NOMO-1 (cell line): ENCODE measurements at regions not wholly inside any gene's neighbourhood (a gene's known extent, or its start where the extent isn't known, plus 50 kb on each side); places are given as distances from the start of the nearest gene placed in this dataset.
A peak's percentile ranks its signal among the peaks of the same experiment; 100 is the strongest.

Experiments used
- DNase-seq, 2 experiments: peaks; one replicate each; lab custom pipeline; 2025; ENCODE audit not compliant: unreplicated experiment in 2 of 2; lab: John Stamatoyannopoulos, UW

DNA sequence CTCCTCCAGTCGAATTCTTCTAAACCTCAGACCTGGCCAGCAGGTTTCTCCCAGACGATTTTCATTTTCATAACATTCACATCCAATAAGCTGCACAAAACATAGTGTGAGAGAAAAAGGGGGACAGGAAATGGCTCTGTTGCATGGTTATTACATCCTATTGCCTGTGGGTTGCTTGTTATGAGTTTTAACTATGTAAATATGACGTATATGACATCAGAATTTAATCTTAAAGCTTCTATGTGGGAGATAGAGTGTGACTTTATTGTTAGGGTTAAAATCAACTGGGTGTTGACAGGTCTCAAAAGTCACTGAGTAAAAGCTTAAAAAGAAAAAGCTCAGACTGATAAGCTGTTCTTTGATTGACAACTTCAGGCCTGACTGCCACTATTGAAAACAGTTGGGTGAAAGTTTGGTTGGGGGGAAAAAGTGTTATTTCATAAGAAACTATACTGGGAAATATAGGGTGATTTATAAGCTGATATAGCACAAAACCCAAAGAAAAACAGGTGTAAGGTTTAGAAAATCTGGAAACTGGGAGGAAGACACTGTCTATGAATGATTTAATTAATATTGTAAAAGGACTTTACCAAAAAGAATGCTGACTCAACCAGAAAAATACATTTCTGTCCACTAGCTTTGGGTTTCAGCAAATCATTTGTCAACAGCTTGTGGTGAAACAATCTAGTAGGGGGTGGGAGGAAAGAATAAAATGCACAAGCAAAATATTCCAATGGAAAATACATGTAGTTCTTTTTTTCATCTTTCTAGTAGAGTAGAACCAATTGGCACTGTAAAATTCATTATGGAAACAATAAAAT lies 134.1 kb upstream of the CEP162 start:
- DNase-seq = no peak

DNA sequence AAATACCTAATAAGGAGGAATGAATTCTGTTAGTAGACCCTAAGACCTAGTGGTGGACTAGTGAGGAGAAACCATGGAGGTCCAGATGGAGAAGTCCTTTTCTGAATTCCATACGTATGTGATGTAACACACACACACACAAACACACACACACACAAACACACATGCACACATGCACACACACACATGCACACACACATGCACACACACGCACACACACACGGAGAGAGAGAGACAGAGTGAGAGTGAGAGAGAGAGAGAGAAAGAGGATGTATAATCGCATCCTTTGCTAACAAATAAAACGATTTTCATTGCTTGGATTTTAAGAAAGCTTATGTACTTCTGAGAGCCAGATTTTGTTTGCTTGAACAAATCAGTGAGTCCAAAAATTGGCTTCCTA lies 132.6 kb upstream of the CEP162 start:
- DNase-seq = no peak

DNA sequence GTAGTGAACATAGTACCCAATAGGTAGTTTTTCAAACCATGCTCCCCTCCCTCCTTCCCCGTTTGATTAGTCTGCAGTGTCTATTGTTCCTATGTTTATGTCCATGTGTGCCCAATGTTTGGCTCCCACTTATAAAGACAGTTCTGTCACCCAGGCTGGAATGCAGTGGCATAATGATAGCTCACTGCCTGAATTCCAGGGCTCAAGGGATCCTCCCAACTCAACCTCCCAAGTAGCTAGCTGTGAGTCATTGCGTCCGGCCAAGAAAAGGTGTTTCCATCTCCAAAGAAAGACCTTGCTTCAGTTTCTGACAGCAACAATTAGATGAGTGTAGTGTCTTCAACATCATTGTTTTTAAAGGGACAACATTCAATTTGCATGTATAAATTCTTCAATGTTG lies 131.1 kb upstream of the CEP162 start:
- no peak for DNase-seq

DNA sequence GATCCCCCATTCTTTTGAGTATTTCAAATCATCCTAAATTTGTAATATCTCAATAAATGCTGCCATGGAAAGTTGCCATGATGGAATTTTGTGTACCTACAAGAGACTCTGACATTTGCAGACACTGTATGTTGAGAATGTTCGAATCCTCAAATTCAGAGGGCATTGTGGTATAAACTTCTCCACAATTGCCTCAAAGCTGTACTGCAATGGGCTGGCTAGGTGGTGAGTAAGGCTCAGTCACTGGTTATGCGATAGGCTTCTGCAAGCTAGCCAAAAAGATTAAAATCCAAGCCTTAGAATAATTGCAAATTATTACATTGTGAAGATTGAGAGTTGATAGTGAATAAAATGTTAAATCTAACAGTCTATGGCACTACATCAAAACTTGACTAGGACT lies 130.2 kb upstream of the CEP162 start:
- DNase-seq = no peak

DNA sequence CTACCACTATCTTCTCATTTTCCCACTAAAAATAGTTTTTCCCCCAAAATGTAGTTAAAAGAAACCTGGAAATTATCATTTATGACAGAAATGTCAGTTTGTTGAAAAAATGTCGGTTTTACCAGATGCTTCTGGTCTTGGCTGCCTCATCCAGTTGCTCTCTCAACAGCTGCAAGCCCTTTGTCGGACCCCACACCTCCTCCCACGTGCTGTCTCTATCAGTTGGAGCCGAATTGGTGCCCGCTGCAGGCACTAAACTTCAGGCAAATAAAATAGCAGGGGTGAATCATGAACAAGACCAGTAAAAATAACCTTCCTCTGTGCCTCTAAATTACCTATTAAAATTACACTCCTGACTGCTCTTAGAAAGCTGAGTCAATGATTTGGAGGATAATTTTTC lies 129.5 kb upstream of the CEP162 start:
- DNase-seq = no peak

DNA sequence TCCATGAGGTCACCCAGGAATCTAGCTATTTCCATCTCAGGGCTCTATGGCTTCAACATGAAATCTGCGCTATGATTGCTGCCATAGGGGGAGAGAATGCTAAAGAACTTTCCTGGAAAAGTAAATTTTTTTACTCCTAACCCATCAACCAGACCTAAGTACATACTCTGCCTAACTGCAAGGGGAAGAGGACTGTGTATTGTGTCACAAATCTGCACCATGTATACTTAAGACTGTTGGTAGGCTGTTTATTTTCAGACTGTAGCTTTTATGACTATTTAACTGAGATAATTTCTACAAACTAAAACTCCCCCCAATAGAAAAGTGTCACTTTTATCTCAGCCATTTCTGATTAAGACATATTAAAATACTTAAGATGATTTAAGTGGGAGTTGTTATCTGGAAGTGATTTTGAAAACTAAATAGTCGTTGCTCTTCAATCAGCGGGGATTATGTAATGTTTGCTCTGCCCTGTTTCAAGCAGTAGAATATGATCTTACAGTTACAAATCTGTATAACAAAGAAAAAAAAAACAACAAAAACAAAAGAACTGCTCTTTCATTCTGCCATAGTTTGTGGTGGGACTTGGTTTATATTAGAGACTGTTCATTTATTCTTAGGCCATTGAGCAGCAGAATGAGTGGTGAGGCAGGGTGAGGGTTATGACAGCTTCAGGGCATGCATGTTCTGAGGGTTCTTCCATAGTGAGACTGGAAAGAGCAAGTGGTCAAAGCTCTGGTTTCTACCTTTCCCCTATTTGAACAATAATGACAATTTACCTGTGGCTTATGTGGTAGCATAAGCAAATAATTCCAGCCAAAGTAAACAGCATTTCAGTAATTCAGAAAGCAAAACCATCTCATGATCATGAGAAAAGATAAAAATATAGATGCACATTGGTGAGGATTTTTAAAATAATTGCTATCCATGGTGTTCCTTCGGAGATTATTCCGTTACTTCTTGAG lies 126.3 kb upstream of the CEP162 start:
- no peak for DNase-seq

DNA sequence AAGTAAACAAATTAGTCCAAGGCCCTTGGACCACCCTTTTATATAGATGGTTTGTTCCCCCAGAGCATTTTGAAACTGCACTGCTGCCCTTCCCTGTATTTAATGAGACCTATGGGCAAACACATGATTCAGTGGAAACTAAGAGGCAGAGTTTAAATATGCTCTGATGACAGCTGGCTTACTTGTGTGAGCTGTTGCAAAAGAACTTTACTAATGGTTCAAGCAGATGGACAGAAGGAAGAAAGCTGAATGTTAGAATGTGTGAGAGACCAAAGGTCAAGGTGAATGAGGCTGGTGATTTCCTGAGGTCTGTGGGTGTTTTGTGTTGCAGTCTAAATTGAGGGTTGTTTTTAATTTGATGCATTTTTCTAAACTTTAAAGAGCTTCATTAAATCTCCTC lies 123.0 kb upstream of the CEP162 start:
- no peak for DNase-seq

DNA sequence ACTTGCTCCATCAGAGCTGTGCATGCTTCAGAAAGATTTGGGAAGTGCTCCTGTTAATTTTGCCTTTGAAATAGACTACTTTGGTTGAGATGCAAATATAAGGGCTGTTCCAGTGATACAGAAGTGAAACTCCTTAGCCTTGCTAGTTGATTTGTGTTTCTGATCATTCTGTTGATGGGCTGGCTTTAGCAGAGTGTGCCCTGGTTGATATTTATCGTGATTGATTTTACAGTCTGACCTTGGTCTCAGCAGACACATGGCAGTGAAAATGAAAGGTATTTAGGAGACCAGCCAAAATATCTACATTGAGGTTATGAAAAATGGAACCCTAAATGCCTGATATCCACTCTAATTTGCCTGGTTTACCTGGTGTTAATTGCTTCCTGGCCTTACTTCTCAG lies 122.1 kb upstream of the CEP162 start:
- peak in 1 of 2 experiments; percentile 12 for DNase-seq

DNA sequence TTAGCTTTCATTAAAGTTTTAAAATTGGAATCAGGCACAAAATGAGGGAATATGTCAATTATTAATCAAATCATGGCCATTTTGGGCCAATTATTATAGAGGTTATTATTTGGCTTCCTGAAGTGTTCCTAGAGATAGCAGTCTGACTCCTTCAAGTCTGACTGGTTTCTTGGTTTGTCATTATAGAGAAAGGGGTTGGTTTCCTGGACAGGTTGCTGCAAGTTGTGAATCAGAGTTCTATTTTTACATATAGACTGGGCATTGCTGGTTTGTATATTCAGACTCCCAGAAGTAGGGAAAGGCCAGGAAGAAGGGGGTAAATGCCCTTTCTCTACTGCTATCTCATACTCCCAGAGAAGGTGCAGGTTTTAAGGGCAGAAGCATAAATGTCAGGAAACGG lies 121.4 kb upstream of the CEP162 start:
- no peak for DNase-seq

DNA sequence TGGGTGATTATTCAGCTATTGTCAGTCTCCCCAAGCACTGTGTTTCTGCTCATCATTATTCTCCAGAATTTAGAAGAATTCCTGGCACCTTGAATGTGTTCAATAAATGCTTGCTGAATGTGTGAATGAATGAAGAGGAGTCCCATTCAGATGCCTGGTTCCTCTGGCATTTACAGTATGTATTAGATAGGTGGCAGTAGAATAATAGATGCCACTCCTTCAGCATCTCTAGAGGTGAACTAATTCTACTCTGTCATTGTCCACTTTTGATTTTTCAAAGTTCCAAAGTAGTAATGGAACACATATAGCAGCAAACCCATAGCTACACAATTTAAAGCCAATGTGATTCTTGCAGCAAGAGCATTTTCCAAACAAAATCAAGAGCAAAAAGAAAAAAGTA lies 118.9 kb upstream of the CEP162 start:
- DNase-seq = no peak

DNA sequence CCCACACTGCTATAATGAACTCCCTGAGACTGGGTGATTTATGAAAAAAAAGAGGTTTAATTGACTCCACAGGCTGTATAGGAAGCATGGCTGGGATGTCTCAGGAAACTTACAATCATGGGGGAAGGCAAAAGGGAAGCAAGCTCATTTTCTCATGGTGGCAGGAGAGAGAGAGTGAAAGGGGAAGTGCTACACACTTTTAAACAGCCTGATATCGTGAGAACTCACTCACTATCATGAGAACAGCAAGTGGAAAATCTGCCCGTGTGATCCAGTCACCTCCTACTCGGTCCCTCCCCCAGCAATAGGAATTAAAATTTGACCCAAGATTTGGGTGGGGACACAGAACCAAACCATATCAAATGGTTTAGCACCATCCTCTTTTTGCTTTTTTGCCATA lies 116.6 kb upstream of the CEP162 start:
- DNase-seq = peak in 1 of 2 experiments; percentile 1

DNA sequence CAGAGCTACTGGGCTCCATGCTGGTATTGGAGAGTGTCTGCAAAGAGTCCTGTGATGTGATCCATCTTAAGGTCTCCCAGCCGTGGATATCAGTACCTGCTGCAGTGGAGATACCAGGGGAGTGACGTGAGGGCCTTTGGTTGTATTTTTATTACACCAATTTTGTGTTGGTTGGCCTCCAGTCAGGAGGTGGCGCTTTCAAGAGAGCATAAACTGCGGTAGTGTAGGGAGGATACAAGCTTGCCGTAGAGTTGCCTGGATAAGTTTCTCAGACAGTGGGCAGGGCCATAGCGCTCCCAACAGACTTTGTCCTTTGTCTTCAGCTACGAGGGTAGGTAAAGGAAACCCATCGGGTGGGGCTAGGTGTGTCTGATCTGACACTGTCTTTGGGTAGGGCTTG lies 113.0 kb upstream of the CEP162 start:
- DNase-seq = no peak

DNA sequence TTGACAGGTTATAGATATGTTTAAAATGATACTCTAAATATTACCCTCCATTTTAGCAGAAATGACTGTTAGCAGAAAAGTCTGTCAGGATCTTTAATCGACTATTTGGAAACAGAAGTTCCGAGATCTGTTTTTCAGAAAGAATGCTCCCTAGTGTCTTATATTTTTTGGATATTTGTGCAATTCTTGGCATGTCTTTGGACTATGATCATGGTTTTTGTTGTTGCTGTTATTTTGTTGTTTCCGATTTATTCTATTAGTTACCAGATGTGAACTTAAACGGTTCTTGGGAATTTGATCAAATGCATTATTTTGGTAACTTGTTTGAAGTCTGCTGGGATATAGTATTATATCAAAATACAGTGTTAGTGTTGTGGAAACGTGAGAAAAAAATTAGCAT lies 106.4 kb upstream of the CEP162 start:
- DNase-seq = no peak

DNA sequence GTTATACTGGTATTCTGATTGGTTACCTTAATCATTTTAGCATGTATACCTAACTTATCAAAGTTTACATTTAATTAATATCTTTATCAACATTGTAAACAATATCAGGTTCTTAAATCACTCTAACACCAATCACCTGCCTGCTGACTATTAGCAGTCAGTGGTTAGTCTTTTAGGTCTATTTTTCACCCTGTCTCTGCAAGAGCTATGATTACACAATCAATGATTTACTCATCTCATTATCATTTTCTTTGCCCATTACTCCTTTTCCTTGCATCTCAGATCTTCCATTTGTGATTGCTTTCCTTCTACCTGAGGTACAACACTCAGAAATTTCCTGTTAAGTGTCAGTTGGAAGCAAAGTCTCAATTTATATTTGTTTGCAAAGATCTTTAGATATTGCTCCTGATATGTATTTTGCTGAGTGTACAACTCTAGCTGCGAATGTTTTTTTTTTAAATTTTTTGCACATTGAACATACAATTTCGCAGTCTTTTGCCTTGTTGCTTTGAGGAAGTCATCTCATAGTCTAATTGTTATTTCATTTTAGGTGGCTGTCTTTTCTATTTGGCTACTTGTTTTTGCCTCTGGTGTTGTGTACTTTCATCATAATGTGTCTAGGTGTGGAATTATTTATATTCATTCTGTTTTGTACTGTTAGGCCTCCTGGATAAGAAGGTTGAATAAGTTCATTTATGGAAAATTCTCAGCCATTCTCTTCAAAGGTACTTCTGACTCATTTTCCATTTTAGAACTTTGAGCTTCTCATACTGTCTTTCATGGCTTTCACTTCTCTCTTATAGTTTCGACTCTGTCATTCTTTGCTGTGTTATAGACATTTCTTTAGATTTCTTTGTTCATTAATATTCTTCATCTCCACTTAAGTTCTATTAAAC lies 104.9 kb upstream of the CEP162 start:
- DNase-seq = peak; percentile 6 to 78

DNA sequence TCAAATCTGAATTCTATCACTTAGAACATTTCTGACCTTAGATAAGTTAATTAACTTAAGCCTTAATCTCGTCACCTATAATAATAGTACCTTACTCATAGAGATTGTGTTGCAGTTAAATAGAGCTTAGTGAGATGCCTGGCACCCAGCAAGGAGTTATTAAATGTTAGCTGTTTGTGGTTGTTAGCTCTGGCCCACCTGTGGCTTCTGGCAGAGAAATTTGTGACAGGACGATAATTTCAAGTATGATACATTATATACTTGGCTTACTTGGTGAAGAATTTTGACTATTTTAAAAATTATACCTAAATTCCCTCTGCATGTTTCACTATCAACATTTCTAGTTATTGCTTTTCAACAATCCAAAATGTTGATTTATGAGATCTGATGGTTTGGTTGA lies 102.9 kb upstream of the CEP162 start:
- no peak for DNase-seq

DNA sequence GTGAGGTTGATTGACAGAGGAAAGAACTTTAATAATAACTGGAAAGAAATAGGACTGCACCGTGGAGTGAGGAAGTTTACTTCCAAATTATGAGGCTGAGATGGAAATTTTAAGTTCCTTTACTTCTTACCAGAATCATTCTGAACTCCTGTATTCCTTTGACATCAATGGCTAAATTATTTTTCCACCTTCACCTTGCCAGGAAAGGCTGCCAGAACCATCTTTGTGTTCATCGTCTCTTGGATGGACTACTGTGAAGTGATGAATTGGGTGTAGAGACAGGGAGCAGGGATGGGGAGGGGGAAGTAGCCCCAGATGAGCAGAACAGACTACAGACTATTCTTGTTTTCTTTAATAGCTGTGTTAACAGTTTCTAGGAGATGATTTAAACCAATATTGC lies 102.1 kb upstream of the CEP162 start:
- DNase-seq = no peak

DNA sequence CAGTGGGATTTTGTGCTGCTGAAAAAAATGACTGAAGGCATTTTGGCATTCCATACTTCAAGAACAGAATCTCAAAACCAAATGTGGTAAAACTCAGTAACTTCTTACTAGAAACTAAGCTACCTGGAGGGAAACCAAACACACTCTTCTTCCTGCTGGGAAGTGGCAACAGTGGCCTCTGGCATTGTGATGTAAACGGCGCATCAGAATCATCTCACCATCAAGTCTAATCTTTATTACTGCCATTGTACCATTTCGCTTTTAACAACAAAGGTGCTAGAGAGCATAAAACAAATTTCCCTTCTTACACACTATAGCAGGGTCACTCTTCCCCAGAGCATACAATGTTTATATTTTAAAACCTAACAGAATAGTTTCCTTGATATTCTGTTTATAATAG lies 101.6 kb upstream of the CEP162 start:
- DNase-seq = no peak

DNA sequence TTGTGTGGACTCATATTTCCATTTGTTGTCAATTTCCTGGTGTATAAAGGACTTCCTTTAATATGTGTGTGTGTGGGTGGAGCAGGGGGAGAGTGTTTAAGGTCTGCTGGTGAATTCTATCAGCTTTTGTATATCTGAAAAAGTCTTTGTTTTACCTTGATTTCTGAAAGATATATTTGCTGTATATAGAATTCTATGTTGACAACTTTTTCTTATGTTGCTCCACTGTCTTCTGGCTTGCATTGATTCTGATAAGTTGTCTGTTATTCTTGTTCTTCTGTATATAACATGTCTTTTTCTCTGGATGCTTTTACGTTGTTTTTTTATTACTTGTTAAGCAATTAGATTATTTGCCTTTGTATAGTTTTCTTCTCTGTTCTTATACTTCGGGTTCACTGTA lies 90.0 kb upstream of the CEP162 start:
- DNase-seq = no peak

DNA sequence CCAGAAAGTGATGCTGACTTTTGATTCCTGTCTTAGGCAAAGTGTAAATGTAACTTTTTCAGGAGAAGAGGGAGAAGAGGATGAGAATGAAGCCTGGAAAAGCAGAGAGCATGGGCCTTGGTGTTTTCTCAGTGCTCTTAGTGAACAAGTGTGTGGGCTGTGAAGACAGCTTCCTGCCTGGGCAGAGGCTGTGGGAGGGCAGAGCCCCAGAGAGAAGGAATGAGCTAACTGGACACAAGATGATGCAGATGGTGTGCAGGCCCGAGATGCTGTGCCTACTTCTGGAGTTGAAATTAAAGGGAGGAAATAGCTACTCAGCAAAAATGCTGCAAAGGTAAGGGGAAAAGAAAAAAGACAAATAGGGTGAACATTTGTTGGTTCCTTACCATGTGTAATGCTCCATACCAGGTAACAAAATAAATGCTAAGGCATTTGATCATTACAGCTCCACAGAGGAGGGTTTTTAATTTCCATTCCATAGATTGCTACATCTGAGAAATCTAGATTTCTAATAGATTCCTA lies 87.0 kb upstream of the CEP162 start:
- DNase-seq = no peak

DNA sequence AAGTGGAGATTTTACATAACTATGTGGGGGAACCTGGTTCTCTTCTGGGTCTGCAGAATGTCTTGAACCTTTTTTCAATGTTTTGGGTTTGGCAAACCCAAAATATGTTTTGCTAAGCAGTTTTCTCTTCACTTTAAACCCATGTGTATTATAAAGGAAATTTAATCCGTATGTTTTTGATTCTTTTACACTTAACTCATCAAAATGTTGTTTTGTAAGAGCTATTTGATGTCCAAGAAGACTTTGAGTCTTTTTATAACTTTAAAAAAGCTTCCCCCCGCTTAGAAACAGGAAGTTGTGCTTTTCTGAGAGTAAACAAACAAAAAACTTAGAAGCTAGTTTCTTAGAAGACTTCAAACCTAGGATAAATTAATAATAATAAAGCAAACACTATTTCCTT lies 81.9 kb upstream of the CEP162 start:
- no peak for DNase-seq

DNA sequence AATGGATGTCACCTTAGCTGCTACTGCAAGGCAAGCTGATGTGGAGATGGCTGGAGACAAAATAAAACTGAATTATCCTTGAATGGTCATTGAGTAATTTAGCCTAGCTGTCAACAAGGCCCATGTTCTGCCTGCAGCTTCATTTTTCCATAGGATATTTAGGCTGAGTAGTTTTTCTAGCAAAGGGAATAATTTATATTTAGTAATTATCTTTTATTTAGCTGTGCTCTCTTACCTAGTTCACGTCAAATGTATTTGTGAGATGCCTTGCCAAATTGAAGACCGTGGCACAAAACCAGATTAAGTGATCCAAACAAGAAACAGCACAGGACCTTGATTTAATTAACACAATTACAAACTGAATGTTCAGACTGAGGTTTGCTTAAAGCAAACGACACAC lies 77.4 kb upstream of the CEP162 start:
- DNase-seq = no peak
